ENCODE measurements at regions not wholly inside any gene's neighbourhood (a gene's known extent, or its start where the extent isn't known, plus 50 kb on each side); places are given as distances from the start of the nearest gene placed in this dataset.

- Mint-ChIP-seq H3K36me3 (no peaks in the 10 kb centered on the region), H3K4me3 (no peak overlapping the region), H3K4me1 (ENCODE audit: low read depth) (peaks cover 1% of the 10 kb centered on the region), H3K27me3 (peaks cover 14% of the 10 kb centered on the region), H3K9me3 (ENCODE audit: low read depth) (no peaks in the 10 kb centered on the region), H3K27ac (no peak overlapping the region)
Measured at GRCh38 chr22:22424210-22424800, 84.2 kb downstream of the ZNF280B start.

- Mint-ChIP-seq H3K4me1 (ENCODE audit: low read depth) (peaks cover 1% of the 10 kb centered on the region), H3K9me3 (ENCODE audit: low read depth) (no peaks in the 10 kb centered on the region), H3K27ac (no peak overlapping the region), H3K36me3 (no peaks in the 10 kb centered on the region), H3K27me3 (peaks cover 13% of the 10 kb centered on the region), H3K4me3 (no peak overlapping the region)
Measured at GRCh38 chr22:22424956-22425355, 83.6 kb downstream of the ZNF280B start.

GRCh38 chr22:22425356-22425755 is 83.2 kb downstream of the ZNF280B start:
- H3K4me3 Mint-ChIP-seq = no peak overlapping the region
- H3K36me3 Mint-ChIP-seq = no peaks in the 10 kb centered on the region
- H3K9me3 Mint-ChIP-seq (ENCODE audit: low read depth) = no peaks in the 10 kb centered on the region
- peaks cover 10% of the 10 kb centered on the region for H3K27me3 Mint-ChIP-seq
- no peak overlapping the region for H3K27ac Mint-ChIP-seq
- peaks cover 1% of the 10 kb centered on the region for H3K4me1 Mint-ChIP-seq (ENCODE audit: low read depth)

GRCh38 chr22:22425783-22426624 is 82.5 kb downstream of the ZNF280B start:
- Mint-ChIP-seq H3K4me3 (no peak overlapping the region), H3K36me3 (no peaks in the 10 kb centered on the region), H3K27me3 (peaks cover 10% of the 10 kb centered on the region), H3K9me3 (ENCODE audit: low read depth) (no peaks in the 10 kb centered on the region), H3K4me1 (ENCODE audit: low read depth) (peaks cover 1% of the 10 kb centered on the region), H3K27ac (no peak overlapping the region)

GRCh38 chr22:22427542-22428065 is 80.9 kb downstream of the ZNF280B start:
- Mint-ChIP-seq H3K9me3 (ENCODE audit: low read depth) (no peaks in the 10 kb centered on the region), H3K27ac (no peak overlapping the region), H3K27me3 (peaks cover 7% of the 10 kb centered on the region), H3K36me3 (no peaks in the 10 kb centered on the region), H3K4me3 (no peak overlapping the region), H3K4me1 (ENCODE audit: low read depth) (no peaks in the 10 kb centered on the region)

- Mint-ChIP-seq H3K27me3 (peaks cover 6% of the 10 kb centered on the region), H3K4me1 (ENCODE audit: low read depth) (no peaks in the 10 kb centered on the region), H3K9me3 (ENCODE audit: low read depth) (no peaks in the 10 kb centered on the region), H3K4me3 (no peak overlapping the region), H3K27ac (no peak overlapping the region), H3K36me3 (no peaks in the 10 kb centered on the region)
Measured at GRCh38 chr22:22428222-22429098, 80.1 kb downstream of the ZNF280B start.

- Mint-ChIP-seq H3K27me3 (peaks cover 6% of the 10 kb centered on the region), H3K27ac (no peak overlapping the region), H3K36me3 (no peaks in the 10 kb centered on the region)
Measured at GRCh38 chr22:22429369-22430108, 79.0 kb downstream of the ZNF280B start.

GRCh38 chr22:22430111-22430820 is 78.3 kb downstream of the ZNF280B start:
- no peak overlapping the region for H3K4me3 Mint-ChIP-seq
- no peaks in the 10 kb centered on the region for H3K9me3 Mint-ChIP-seq (ENCODE audit: low read depth)
- H3K36me3 Mint-ChIP-seq = no peaks in the 10 kb centered on the region
- no peaks in the 10 kb centered on the region for H3K4me1 Mint-ChIP-seq (ENCODE audit: low read depth)
- H3K27me3 Mint-ChIP-seq = peaks cover 7% of the 10 kb centered on the region
- H3K27ac Mint-ChIP-seq = no peak overlapping the region

More at GRCh38 chr22:22429369-22430108, 79.0 kb downstream of the ZNF280B start:
- Mint-ChIP-seq H3K4me3 (no peak overlapping the region), H3K4me1 (ENCODE audit: low read depth) (no peaks in the 10 kb centered on the region), H3K9me3 (ENCODE audit: low read depth) (no peaks in the 10 kb centered on the region)

- Mint-ChIP-seq H3K36me3 (no peaks in the 10 kb centered on the region), H3K27me3 (peaks cover 8% of the 10 kb centered on the region), H3K4me3 (no peak overlapping the region), H3K9me3 (ENCODE audit: low read depth) (no peaks in the 10 kb centered on the region), H3K27ac (peak overlapping the region; percentile 25), H3K4me1 (ENCODE audit: low read depth) (no peaks in the 10 kb centered on the region)
Measured at GRCh38 chr22:22431271-22432220, 77.0 kb downstream of the ZNF280B start.

GRCh38 chr22:22432479-22432878 is 76.1 kb downstream of the ZNF280B start:
- Mint-ChIP-seq H3K36me3 (no peaks in the 10 kb centered on the region), H3K27me3 (peaks cover 13% of the 10 kb centered on the region), H3K27ac (no peak overlapping the region), H3K4me1 (ENCODE audit: low read depth) (no peaks in the 10 kb centered on the region), H3K9me3 (ENCODE audit: low read depth) (no peaks in the 10 kb centered on the region), H3K4me3 (no peak overlapping the region)

GRCh38 chr22:22432937-22433336 is 75.6 kb downstream of the ZNF280B start:
- no peak overlapping the region for H3K27ac Mint-ChIP-seq
- peaks cover 15% of the 10 kb centered on the region for H3K27me3 Mint-ChIP-seq

GRCh38 chr22:22433770-22434169 is 74.8 kb downstream of the ZNF280B start:
- H3K27me3 Mint-ChIP-seq = peaks cover 21% of the 10 kb centered on the region
- H3K4me1 Mint-ChIP-seq (ENCODE audit: low read depth) = no peaks in the 10 kb centered on the region
- no peak overlapping the region for H3K27ac Mint-ChIP-seq
- H3K36me3 Mint-ChIP-seq = no peaks in the 10 kb centered on the region
- no peaks in the 10 kb centered on the region for H3K9me3 Mint-ChIP-seq (ENCODE audit: low read depth)
- no peak overlapping the region for H3K4me3 Mint-ChIP-seq

More at GRCh38 chr22:22432937-22433336, 75.6 kb downstream of the ZNF280B start:
- H3K36me3 Mint-ChIP-seq = no peaks in the 10 kb centered on the region
- H3K9me3 Mint-ChIP-seq (ENCODE audit: low read depth) = no peaks in the 10 kb centered on the region
- H3K4me1 Mint-ChIP-seq (ENCODE audit: low read depth) = no peaks in the 10 kb centered on the region
- no peak overlapping the region for H3K4me3 Mint-ChIP-seq

All from activated naive CD8-positive, alpha-beta T cell (primary cell).